Breast epithelium (tissue), 4 donors: ENCODE measurements at regions not wholly inside any gene's neighbourhood (a gene's known extent, or its start where the extent isn't known, plus 50 kb on each side); places are given as distances from the start of the nearest gene placed in this dataset.

ENCODE experiments used
- DNase-seq, 2 donors: peaks; one replicate each; pipeline ENCODE4 v3.0.0-alpha.2; 2019; ENCODE audit warnings: low spot score in 2 of 2
- H3K27ac ChIP-seq, 2 donors: fragments of 200-600 bp; sonication (generic) in 1 of 2; one replicate each; pipeline ENCODE4 v1.5.1; 2016 to 2019; ENCODE audit warnings: mild to moderate bottlenecking in 1 of 2
- H3K27me3 ChIP-seq, 2 donors: fragments of 200-600 bp; sonication (generic) in 1 of 2; one replicate each; pipeline versions ENCODE4 v1.5.1 to v1.6.0; 2017 to 2019; ENCODE audit warnings: control low read depth in 1 of 2, mild to moderate bottlenecking in 1 of 2
- H3K36me3 ChIP-seq: fragments of 200-600 bp; one replicate; pipeline ENCODE4 v1.5.1; 2019
- H3K4me1 ChIP-seq, 2 donors: fragments of 200-600 bp; sonication (generic); one replicate each; pipeline ENCODE4 v1.5.1; 2016 to 2019; ENCODE audit warnings: control low read depth in 1 of 2
- H3K4me3 ChIP-seq, 3 donors: fragments of 200-600 bp; sonication (generic); 1 replicate in 2 of 3; 2 replicates in 1 of 3; pipeline ENCODE4 v1.5.1; 2016 to 2019; ENCODE audit warnings: mild to moderate bottlenecking in 3 of 3, moderate library complexity in 2 of 3
- H3K9me3 ChIP-seq, 2 donors: fragments of 200-600 bp; sonication (generic) in 1 of 2; one replicate each; pipeline ENCODE4 v1.5.1; 2016 to 2019; ENCODE audit warnings: control low read depth in 1 of 2
- CTCF ChIP-seq, 3 donors: fragments of 450-650 bp; IDR thresholded peaks; one replicate each; pipeline ENCODE4 v1.5.1; 2016 to 2017; ENCODE audit warnings: antibody characterized with exemption in 3 of 3, mild to moderate bottlenecking in 3 of 3, moderate library complexity in 3 of 3
- POLR2A ChIP-seq: fragments of 450-650 bp; IDR thresholded peaks from one replicate; pipeline ENCODE4 v1.6.1; 2016; ENCODE audit warnings: antibody characterized with exemption, mild to moderate bottlenecking, moderate library complexity
- POLR2AphosphoS5 ChIP-seq, 3 donors: sonication (generic); formaldehyde crosslinking; IDR thresholded peaks; one replicate each; pipeline ENCODE4 v1.6.1; 2017; ENCODE audit warnings: antibody characterized with exemption in 3 of 3
- intact Hi-C: fragments of 100-400 bp; cut with DNase I; formaldehyde crosslinking; loops from one replicate; pipeline ENCODE4 v1.15.1; 2023; ENCODE audit warnings: low total_unique reads

DNA sequence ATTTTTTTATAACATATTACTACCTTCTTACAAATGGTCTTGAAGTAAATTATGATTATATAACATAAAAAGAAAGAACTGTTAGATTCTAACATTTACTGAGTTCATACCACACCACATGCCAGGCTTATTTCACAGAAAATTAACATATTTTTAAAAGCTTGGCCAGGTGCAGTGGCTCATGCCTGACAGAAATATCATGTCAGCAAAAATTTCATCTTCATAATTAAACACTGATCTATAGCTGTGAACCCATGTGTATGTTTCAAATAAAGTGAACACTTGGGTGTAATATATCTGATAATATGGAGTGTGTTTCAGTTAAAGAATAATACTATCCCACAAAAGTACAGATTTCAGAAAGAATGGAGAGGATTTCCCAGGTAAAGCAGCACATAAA lies 296.5 kb downstream of the SI start:
- TF ChIP-seq CTCF (IDR thresholded peaks at IDR 0.05), result no peak
- no peak for TF ChIP-seq POLR2AphosphoS5 (IDR thresholded peaks at IDR 0.05)
- TF ChIP-seq POLR2A, result no peak
- Histone ChIP-seq H3K9me3 (peaks cover 5 to 9% of the 10 kb centered on the region in 2 donors), H3K4me1 (no peaks in the 10 kb centered on the region), H3K4me3 (no peak overlapping the region), H3K27ac (no peak overlapping the region), H3K36me3 (no peaks in the 10 kb centered on the region), H3K27me3 (no peaks in the 10 kb centered on the region)
- intact Hi-C loops, result no loop called here
- DNase-seq, result no peak

- Histone ChIP-seq H3K27ac (no peak overlapping the region), H3K27me3 (no peaks in the 10 kb centered on the region), H3K4me3 (no peak overlapping the region), H3K36me3 (no peaks in the 10 kb centered on the region), H3K4me1 (no peaks in the 10 kb centered on the region), H3K9me3 (peaks cover 2 to 7% of the 10 kb centered on the region in 2 donors)
- DNase-seq, result no peak
- no peak for TF ChIP-seq POLR2AphosphoS5 (IDR thresholded peaks at IDR 0.05)
- TF ChIP-seq POLR2A, result no peak
- no peak for TF ChIP-seq CTCF (IDR thresholded peaks at IDR 0.05)
- intact Hi-C loops, result no loop called here
Observed at GRCh38 chr3:164779816-164780215, 298.5 kb downstream of the SI start.

GRCh38 chr3:164752812-164753211 lies 325.5 kb downstream of the SI start:
- Histone ChIP-seq H3K36me3 (no peaks in the 10 kb centered on the region), H3K27ac (no peak overlapping the region), H3K27me3 (no peaks in the 10 kb centered on the region), H3K4me3 (no peak overlapping the region), H3K9me3 (no peaks in the 10 kb centered on the region), H3K4me1 (no peaks in the 10 kb centered on the region)
- TF ChIP-seq POLR2AphosphoS5 (IDR thresholded peaks at IDR 0.05) (no peak), CTCF (IDR thresholded peaks at IDR 0.05) (no peak)
- DNase-seq, result no peak
- intact Hi-C loops, result no loop called here

- DNase-seq, result no peak
- no peak for TF ChIP-seq CTCF (IDR thresholded peaks at IDR 0.05)
- TF ChIP-seq POLR2A, result no peak
- no peak for TF ChIP-seq POLR2AphosphoS5 (IDR thresholded peaks at IDR 0.05)
- H3K4me1 ChIP-seq, result no peaks in the 10 kb centered on the region
- H3K27me3 ChIP-seq, result no peaks in the 10 kb centered on the region
- intact Hi-C loops, result no loop called here
- H3K27ac ChIP-seq, result no peak overlapping the region
- H3K9me3 ChIP-seq, result no peaks in the 10 kb centered on the region
- no peaks in the 10 kb centered on the region for H3K36me3 ChIP-seq
- no peak overlapping the region for H3K4me3 ChIP-seq
Observed at GRCh38 chr3:164748626-164749025, 329.7 kb downstream of the SI start.

GRCh38 chr3:164741869-164742268 lies 336.4 kb downstream of the SI start:
- DNase-seq, result no peak
- TF ChIP-seq POLR2AphosphoS5 (IDR thresholded peaks at IDR 0.05), result no peak
- no peak for TF ChIP-seq CTCF (IDR thresholded peaks at IDR 0.05)
- no peak for TF ChIP-seq POLR2A
- H3K4me1 ChIP-seq, result no peaks in the 10 kb centered on the region
- intact Hi-C loops, result no loop called here
- H3K36me3 ChIP-seq, result no peaks in the 10 kb centered on the region
- no peaks in the 10 kb centered on the region for H3K27me3 ChIP-seq
- H3K27ac ChIP-seq, result no peak overlapping the region
- no peaks in the 10 kb centered on the region for H3K9me3 ChIP-seq
- H3K4me3 ChIP-seq, result no peak overlapping the region
